T47D (cell line): ENCODE measurements at regions not wholly inside any gene's neighbourhood (a gene's known extent, or its start where the extent isn't known, plus 50 kb on each side); places are given as distances from the start of the nearest gene placed in this dataset.

Experiments used
- DNase-seq, 2 experiments: peaks; one replicate each; pipeline versions ENCODE4 v3.0.0 to v3.0.0-alpha.2; 2011 to 2012; ENCODE audit warnings: low read depth in 1 of 2, low spot score in 1 of 2
- JUND ChIP-seq: IDR thresholded peaks from 2 replicates; pipeline ENCODE4 v1.6.1; 2012; ENCODE audit warnings: low read depth
- in situ Hi-C: cut with HindIII; loops from 2 replicates; pipeline ENCODE4 v1.10.0; 2016; ENCODE audit warnings: low sequenced_read_pairs, low pct_unique_long_range_greater_than_20kb

DNA sequence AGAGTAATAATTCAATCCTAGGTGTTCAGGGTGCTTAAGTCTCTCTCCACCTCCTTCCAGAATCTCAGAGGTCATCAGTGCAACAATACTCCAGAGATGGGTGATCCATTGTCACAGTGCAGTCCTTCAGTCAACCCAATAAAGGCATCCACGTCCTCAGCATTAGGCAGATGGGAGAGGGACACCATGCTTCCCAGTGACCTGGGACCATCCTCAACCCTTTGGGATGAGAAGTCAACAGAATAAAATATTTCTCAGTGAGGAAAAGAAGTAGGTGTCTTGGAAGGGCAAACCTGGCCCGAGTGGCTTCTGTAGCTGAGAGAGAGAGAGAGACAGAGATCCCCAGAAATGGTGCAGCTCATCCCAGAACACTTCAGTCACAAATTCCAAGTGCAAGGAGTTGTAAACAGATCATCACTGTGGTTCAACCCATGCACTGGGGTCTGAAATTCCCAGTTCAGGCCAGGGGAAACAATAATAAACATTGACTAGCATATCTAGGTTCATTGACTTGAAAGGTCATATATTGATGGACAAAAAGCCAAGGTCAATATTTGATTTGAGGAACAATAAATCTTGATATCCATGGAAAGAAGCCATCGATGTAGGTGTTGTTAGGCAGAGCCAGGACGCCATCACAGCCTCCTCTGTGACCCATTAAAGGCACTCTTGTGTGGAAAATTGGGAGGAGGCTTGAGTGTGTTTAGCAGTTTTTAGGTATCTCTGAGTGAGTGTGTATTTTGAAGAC is 256.0 kb upstream of the ZMIZ1 start:
- no peak for TF ChIP-seq JUND
- in situ Hi-C loops = no loop called here
- no peak for DNase-seq

DNA sequence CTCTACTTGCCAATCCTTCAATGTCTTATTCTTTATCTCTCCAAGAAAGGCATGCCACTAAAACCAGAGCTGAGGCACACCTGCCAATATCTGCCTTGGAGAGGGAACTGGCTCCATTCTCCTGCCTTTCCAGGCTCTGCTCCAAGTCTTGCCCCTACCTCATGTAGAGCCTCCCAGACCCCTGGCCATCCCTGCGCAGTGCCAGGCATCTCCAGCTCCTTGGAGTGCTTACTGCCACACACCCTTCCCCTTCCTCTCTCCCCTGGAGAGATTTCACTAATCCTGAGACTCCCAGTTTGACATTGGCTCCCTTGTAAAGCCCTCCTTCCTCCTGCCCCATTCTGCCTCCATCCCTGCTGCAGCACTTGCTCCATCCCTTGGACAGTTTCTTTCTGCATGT is 255.2 kb upstream of the ZMIZ1 start:
- no peak for DNase-seq
- no peak for TF ChIP-seq JUND
- in situ Hi-C loops = no loop called here

DNA sequence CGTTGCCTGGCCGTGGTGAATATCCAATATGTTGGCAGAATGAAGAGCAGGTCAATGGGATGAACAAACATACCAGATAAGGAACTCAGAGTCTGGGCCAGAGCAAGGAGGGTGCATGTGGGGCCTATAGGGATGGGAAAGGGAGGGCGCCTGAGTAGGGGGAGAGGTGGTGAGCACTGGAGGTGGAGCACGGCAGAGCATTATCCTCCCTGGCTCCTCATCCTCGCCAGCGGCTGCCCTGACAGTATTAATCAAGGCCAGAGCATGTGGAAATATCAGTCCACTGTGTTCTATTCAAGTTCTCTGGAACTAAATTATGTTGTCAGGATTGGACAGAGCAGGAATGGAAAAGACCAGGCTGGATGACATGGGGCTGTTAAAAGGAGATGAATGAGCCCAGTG is 254.8 kb upstream of the ZMIZ1 start:
- in situ Hi-C loops = no loop called here
- DNase-seq = no peak
- TF ChIP-seq JUND = no peak

DNA sequence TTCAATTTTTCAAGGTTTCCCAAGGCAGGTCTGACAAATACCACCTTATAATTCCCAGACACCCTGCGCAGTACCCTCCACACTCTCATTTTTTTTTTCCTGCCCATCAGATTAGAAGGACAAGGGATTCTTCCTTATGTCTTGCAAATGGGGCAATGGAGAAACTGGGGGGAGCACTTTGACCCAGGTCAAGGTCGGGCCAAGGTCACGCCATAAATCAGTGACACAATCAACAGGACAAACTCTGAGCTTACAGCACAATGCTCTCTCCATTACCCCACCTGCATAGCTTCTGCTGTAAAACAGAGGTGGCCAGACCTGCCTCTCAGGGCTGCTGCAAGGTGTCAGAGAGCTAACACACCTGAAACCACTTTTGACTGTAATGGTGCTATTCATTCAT is 254.4 kb upstream of the ZMIZ1 start:
- no peak for TF ChIP-seq JUND
- in situ Hi-C loops = no loop called here
- DNase-seq = no peak

DNA sequence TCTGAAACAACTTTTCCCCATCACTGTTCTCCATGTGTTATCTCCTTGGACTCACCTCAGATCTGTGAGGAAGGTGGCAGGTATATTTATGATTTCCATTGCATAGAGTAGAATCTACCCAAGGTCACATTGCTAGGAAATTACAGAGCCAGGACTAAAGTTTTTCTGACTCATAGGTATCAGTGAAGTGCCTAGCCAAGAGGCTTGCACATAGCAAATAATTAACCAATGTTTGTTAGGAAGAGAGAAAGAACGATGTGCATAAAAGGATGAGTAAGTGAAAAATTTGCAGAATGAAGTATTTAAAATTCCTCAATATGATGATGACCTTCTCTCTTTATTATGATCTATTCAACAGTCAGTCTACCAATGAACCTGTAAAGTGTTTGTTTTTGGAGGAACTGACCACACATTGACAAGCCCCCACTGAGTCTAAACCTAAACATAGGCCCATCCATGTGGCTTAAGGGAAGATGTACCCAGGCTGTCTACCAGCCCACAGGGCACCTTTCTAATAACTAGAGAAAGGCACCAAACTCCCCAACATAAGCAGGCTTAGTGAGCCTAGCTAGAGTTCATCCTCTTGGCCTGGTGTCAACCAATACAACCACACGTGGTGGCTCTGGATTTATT is 252.9 kb upstream of the ZMIZ1 start:
- TF ChIP-seq JUND = no peak
- DNase-seq = no peak
- in situ Hi-C loops = no loop called here

DNA sequence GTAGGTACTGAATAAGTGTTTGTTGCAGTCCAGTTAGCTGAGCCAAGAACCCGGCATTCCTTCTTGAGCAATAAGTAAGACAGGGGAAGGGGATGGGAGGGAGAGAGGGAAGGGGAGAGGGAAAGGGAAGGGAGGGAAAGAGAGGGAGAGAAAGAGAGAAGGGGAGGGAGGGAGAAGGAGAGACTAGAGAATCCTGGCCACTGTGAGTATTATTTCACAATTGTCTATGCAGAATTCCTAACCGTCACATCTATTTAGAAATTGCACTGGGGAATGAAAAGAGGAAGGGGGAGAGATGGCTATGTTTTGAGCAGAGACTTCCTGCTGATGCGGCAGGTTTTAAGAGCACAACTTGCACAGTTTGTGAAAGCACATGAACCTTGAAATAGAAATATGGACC is 251.4 kb upstream of the ZMIZ1 start:
- in situ Hi-C loops = no loop called here
- no peak for TF ChIP-seq JUND
- no peak for DNase-seq

DNA sequence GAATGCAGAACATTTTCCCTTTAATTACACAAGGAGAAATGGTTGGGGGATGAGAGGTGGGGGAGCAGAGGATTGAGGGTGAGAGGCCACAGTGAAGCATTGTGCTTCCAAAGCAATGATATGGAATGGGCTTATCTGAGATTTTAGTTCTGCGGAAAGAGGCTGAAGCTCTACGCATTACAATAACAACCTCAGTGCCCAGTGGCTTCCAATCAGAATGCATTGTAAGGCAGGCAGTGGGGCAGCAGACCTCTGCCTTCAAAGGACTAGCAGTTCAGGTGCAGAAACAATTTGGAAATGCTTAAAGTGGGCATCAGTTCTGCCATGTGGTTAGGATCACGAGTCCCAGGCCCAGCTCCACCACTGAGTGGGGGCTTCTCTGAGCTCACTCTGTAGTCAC is 251.0 kb upstream of the ZMIZ1 start:
- in situ Hi-C loops = no loop called here
- TF ChIP-seq JUND = no peak
- DNase-seq = no peak

DNA sequence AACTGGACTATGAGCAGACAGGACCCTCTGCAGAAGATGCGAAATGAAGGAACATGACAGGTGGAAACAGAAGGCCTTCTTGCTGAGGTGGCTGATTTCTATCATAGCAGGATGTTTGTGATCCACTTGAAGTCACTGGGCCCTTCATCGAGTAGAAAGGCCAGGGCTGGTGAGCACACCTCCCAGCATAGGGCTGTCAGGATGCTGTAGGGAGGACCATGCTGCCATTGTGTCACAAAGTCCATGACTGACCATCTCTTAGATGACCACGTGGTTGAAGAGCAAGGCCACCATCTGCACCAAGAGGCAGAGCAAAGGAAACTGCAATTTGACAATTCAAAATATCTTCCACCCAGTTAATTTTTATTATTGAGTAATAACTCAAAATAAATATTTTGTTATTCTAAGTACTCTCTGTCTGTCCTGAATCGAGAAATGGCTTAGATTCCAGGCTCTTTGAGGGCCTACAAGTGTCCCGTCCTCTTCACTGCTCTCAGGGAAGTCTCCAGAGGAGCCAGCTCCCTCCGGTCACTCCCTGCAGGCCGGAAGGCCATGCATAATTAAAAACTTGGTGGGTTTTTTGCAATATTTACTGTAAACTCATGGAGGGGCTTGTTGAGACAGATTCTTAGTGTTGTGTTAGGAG is 249.3 kb upstream of the ZMIZ1 start:
- in situ Hi-C loops = no loop called here
- no peak for DNase-seq
- no peak for TF ChIP-seq JUND

DNA sequence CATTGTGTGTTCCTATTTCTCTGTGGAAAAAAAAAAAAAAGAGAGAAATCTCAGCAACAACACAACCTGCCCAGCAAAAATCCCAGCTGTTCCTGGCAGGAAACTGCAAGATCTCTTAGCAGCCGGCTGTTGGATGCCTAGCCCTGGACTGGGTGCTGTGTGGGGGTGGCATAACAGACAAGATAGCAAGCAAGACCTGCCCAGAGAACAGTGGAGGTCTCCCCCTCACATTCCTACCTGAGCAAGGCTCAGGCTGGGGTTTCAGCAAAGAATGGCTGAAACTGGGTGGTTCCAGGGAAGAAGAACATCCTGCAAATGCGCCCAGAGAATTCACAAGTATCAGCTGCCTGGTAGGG is 248.8 kb upstream of the ZMIZ1 start:
- in situ Hi-C loops = no loop called here
- TF ChIP-seq JUND = no peak
- DNase-seq = no peak

DNA sequence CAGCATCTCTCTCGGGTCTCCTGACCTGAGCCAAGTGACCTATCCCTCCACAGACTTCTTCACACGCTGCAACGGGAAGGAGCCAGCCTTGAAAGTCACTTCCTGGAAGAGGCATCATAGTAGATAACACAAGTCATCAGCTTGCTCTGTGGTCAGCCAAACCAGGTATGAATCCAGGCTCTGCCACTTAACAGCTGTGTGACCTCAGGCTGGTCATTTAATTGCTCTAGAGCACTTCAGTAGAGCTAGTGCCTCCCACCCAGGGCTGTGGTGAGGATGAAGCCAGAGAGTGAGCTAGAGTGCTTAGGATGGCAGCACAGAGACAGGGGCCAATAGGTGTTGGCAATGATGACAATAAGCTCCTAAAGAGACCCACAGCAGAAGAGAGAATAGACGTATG is 247.7 kb upstream of the ZMIZ1 start:
- no peak for DNase-seq
- TF ChIP-seq JUND = no peak
- in situ Hi-C loops = no loop called here

DNA sequence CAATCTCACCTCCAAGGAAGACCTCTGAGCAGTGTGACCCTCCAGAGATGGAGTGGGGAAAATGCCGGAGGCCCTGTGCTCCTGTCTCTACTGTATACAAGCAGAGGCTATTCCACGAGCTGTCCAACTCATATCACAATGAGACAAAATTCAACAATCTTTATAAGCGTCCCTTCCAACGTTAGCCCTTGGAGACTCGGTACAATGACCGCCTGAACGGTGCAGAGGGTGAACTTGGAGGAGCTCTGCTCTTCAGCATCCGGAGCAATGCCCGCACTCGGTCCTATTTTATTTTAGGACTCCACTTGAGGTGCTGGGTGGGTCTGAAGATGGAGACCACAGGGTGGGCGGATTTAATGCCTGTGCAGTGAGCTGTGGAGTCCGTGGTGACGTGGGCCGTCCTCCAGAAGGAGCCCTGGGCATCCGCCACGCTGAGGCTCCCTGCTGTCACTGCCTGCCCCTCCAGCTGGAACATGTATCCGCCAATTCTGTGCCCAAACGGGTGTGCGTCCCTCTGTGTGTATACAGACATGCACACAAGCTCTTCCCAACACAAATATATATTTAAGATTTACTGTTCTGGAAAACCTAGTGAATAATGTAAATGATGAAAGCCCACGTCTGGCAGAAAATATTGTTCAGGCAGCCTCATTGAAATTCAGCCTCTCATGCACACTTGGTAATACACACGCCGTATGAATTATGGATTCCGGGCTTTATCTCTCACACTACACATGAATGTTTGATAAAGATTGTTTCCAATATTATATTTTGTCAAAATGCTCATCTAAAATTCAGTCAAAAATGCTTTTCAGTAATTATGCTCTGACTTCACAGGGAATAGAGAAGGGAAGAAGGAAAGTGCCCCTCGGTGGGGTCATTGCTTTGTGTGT is 239.9 kb upstream of the ZMIZ1 start:
- DNase-seq = no peak
- TF ChIP-seq JUND = no peak
- in situ Hi-C loops = no loop called here

DNA sequence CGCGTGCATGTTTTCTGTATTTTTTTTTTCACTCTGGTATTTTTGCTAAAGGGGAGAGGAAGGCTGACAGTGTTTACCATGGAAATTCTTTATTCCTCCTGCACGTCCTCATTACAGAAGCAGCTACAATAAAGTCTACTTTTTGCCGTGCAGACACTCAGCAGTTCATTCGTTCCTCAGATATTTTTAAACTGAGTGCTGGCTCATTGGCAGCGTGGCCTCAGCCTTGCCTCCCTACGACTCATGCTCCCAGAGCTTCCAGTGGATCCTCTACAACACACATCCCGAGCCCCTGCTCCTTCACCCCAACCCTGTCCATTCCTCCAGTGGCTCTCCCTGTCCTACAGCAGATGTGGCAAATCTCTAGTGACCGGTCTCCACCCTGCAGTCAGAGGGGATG is 239.2 kb upstream of the ZMIZ1 start:
- TF ChIP-seq JUND = no peak
- DNase-seq = no peak
- in situ Hi-C loops = no loop called here
